Naive thymus-derived CD4-positive, alpha-beta T cell (primary cell): ENCODE measurements at regions not wholly inside any gene's neighbourhood (a gene's known extent, or its start where the extent isn't known, plus 50 kb on each side); places are given as distances from the start of the nearest gene placed in this dataset.

Experiments
- ATAC-seq: fragments of 150-1000 bp; cut with Tn5 transposase; 2 replicates; pipeline ENCODE4 v1.10.0; 2021; ENCODE audit warnings: mild to moderate bottlenecking, moderate library complexity
- CTCF ChIA-PET: fragments of 350-600 bp; sonication (Branson Sonifier 250); formaldehyde crosslinking; loops from one replicate; lab custom pipeline; 2021; ENCODE audit warnings: antibody characterized with exemption; lab: Charles Lee
- POLR2A ChIA-PET: fragments of 350-600 bp; sonication (Branson Sonifier 250); formaldehyde crosslinking; loops from one replicate; lab custom pipeline; 2021; ENCODE audit warnings: antibody characterized with exemption, inconsistent platforms; lab: Charles Lee
- DNase-seq, 9 donors: peaks; one replicate each; pipeline versions ENCODE4 v3.0.0 to v3.0.0-alpha.2; 2020 to 2022; ENCODE audit warnings: mixed read lengths in 1 of 9
- H3K27ac ChIP-seq: one replicate; pipeline ENCODE4 v1.7.0; 2013; ENCODE audit warnings: mild to moderate bottlenecking, low read depth, low read length, moderate library complexity
- H3K27me3 ChIP-seq, 2 donors: one replicate each; pipeline ENCODE4 v1.7.0; 2013; ENCODE audit warnings: low read length in 2 of 2, mild to moderate bottlenecking in 2 of 2, moderate library complexity in 2 of 2; ENCODE audit not compliant: control insufficient read depth in 2 of 2, insufficient read depth in 2 of 2
- H3K36me3 ChIP-seq, 3 experiments: 1 replicate in 2 of 3; 2 replicates in 1 of 3; pipeline ENCODE4 v1.7.0; 2013; ENCODE audit warnings: low read length in 3 of 3, mild to moderate bottlenecking in 3 of 3, moderate library complexity in 1 of 3; ENCODE audit not compliant: insufficient read depth in 3 of 3, control insufficient read depth in 2 of 3
- H3K4me1 ChIP-seq, 2 donors: one replicate each; pipeline ENCODE4 v1.7.0; 2013; ENCODE audit warnings: low read length in 2 of 2, mild to moderate bottlenecking in 2 of 2, moderate library complexity in 1 of 2; ENCODE audit not compliant: control insufficient read depth in 2 of 2, insufficient read depth in 2 of 2
- H3K4me3 ChIP-seq: 2 replicates; pipeline ENCODE4 v1.7.0; 2013; ENCODE audit warnings: mild to moderate bottlenecking, low read length
- H3K9me3 ChIP-seq, 3 experiments: 1 replicate in 2 of 3; 2 replicates in 1 of 3; pipeline ENCODE4 v1.7.0; 2013; ENCODE audit warnings: low read length in 3 of 3; ENCODE audit not compliant: control insufficient read depth in 2 of 3
- H3K27ac Mint-ChIP-seq, 9 donors: one replicate each; pipeline ENCODE4 v1.8.0; 2020 to 2022; ENCODE audit warnings: mixed read lengths in 9 of 9, mild to moderate bottlenecking in 8 of 9, moderate library complexity in 5 of 9, inconsistent platforms in 2 of 9
- H3K27me3 Mint-ChIP-seq, 5 donors: one replicate each; pipeline ENCODE4 v1.8.0; 2021 to 2022; ENCODE audit warnings: mixed read lengths in 5 of 5, mild to moderate bottlenecking in 1 of 5
- H3K36me3 Mint-ChIP-seq, 5 donors: one replicate each; pipeline ENCODE4 v1.8.0; 2020 to 2022; ENCODE audit warnings: mixed read lengths in 5 of 5, mild to moderate bottlenecking in 3 of 5, inconsistent platforms in 1 of 5
- H3K4me1 Mint-ChIP-seq, 7 donors: one replicate each; pipeline ENCODE4 v1.8.0; 2020 to 2022; ENCODE audit warnings: mixed read lengths in 7 of 7, mild to moderate bottlenecking in 3 of 7, inconsistent platforms in 1 of 7
- H3K4me3 Mint-ChIP-seq, 10 donors: one replicate each; pipeline ENCODE4 v1.8.0; 2020 to 2022; ENCODE audit warnings: mild to moderate bottlenecking in 10 of 10, mixed read lengths in 10 of 10, moderate library complexity in 6 of 10, inconsistent platforms in 2 of 10
- H3K9me3 Mint-ChIP-seq, 11 donors: one replicate each; pipeline ENCODE4 v1.8.0; 2020 to 2022; ENCODE audit warnings: mixed read lengths in 11 of 11, mild to moderate bottlenecking in 4 of 11, inconsistent platforms in 1 of 11, moderate library complexity in 1 of 11
- intact Hi-C, 2 donors: fragments of 100-400 bp; cut with micrococcal nuclease; formaldehyde crosslinking; loops; one replicate each; pipeline ENCODE4 v1.15.1; 2023

- Mint-ChIP-seq H3K9me3 (peaks cover 0 to 21% (median 5%) of the 10 kb centered on the region in 11 donors), H3K36me3 (no peaks in the 10 kb centered on the region), H3K27ac (no peak overlapping the region), H3K4me1 (no peaks in the 10 kb centered on the region), H3K4me3 (no peak overlapping the region), H3K27me3 (no peaks in the 10 kb centered on the region)
- H3K9me3 ChIP-seq = peaks cover 0 to 4% (median 0%) of the 10 kb centered on the region in 3 experiments
- no peaks in the 10 kb centered on the region for H3K27me3 ChIP-seq
- DNase-seq (no peak), ATAC-seq (no peak)
- H3K36me3 ChIP-seq = no peaks in the 10 kb centered on the region
- CTCF ChIA-PET = no interaction called here
- H3K4me1 ChIP-seq = no peaks in the 10 kb centered on the region
- H3K4me3 ChIP-seq = no peak overlapping the region
- POLR2A ChIA-PET = no interaction called here
- no peak overlapping the region for H3K27ac ChIP-seq
- intact Hi-C loops = no loop called here
Observed at GRCh38 chr4:60579335-60579734, 620.8 kb upstream of the ADGRL3 start.

DNA sequence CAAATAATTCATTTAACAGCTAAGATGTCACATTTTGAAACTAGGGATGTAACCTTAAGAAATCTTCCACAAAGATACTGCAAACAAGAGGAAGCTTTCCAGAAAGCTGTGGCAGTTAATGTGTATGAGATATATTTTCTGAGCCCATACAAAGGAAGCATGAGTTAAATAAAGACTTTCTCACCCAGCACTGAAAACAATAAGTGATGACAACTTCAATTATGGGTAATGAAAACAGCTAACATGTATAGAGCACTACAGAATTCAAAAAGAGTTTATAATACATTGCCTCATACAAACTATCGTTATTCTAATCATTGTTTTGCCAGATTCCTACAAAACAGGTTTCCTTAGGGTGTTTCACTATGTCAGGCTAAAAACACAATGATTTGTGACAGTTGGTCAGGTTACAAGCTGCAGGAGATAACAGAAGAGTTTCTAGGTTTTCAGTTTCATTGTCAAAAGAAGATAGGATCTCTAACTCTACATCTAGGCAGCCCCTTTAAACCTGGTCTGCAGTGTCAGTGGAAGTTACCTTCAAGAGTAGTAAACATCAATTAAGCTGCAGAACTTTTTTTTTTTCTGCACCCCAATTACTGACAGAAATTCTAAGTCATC, 618.1 kb upstream of the ADGRL3 start:
- no peaks in the 10 kb centered on the region for H3K27me3 ChIP-seq
- POLR2A ChIA-PET = no interaction called here

DNA sequence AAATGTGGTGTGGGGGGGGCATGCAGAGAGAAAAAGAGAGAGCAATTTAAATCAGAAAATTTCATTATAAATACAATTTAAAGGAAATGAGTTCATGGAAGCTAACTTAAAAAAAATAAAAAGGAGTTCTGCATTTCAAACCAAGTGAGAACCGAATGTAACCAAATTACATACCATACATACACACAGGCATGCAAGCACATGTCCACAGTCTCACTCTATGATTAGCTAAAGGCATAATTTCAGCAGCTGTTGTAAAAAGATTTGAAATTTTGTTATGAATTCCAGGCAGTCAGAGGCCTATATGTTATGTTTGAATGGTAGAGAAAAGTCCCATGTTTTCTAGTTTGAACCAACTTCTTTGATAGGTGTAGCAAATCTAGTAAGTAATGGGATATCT, 611.6 kb upstream of the ADGRL3 start:
- Histone ChIP-seq H3K4me3 (no peak overlapping the region), H3K27ac (no peak overlapping the region), H3K36me3 (no peaks in the 10 kb centered on the region), H3K4me1 (no peaks in the 10 kb centered on the region), H3K9me3 (no peaks in the 10 kb centered on the region), H3K27me3 (no peaks in the 10 kb centered on the region)
- H3K27ac Mint-ChIP-seq = no peak overlapping the region
- no peak overlapping the region for H3K4me3 Mint-ChIP-seq
- no peaks in the 10 kb centered on the region for H3K36me3 Mint-ChIP-seq
- intact Hi-C loops = no loop called here
- ATAC-seq (no peak), DNase-seq (no peak)
- H3K27me3 Mint-ChIP-seq = no peaks in the 10 kb centered on the region
- POLR2A ChIA-PET = no interaction called here
- peaks cover 0 to 18% (median 8%) of the 10 kb centered on the region in 11 donors for H3K9me3 Mint-ChIP-seq
- CTCF ChIA-PET = no interaction called here
- no peaks in the 10 kb centered on the region for H3K4me1 Mint-ChIP-seq

More for the DNA sequence above, 618.1 kb upstream of the ADGRL3 start:
- no peaks in the 10 kb centered on the region for H3K36me3 ChIP-seq
- no peak for ATAC-seq
- intact Hi-C loops = no loop called here
- DNase-seq = no peak
- Mint-ChIP-seq H3K9me3 (peaks cover 0 to 12% (median 4%) of the 10 kb centered on the region in 11 donors), H3K4me3 (no peak overlapping the region), H3K27ac (no peak overlapping the region), H3K27me3 (no peaks in the 10 kb centered on the region), H3K36me3 (no peaks in the 10 kb centered on the region), H3K4me1 (no peaks in the 10 kb centered on the region)
- CTCF ChIA-PET = no interaction called here
- peaks cover 0 to 4% (median 0%) of the 10 kb centered on the region in 3 experiments for H3K9me3 ChIP-seq
- no peak overlapping the region for H3K27ac ChIP-seq
- H3K4me1 ChIP-seq = no peaks in the 10 kb centered on the region
- H3K4me3 ChIP-seq = no peak overlapping the region

DNA sequence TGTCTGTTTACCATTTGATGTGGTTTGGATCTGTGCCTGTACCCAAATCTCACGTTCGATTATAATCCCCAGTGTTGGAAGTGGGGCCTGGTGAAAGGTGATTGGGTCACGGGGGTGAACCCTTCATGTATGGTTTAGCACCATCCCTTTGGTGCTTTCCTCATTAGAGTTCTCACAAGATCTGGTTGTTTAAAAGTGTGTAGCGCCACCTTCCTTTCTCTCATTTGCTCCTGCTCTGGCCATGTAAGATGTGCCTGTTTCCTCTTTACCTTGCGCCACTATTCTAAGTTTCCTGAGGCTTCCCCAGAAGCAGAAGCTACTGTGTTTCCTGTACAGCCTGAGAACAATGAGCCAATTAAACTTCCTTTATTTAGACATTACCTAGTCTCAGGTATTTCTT, 610.7 kb upstream of the ADGRL3 start:
- no peaks in the 10 kb centered on the region for H3K9me3 ChIP-seq
- H3K27me3 ChIP-seq = no peaks in the 10 kb centered on the region
- ChIA-PET CTCF (no interaction called here), POLR2A (no interaction called here)
- H3K27ac Mint-ChIP-seq = peak overlapping the region in 1 of 9 donors; percentile 27
- no peaks in the 10 kb centered on the region for H3K27me3 Mint-ChIP-seq
- H3K27ac ChIP-seq = no peak overlapping the region
- H3K4me1 Mint-ChIP-seq = no peaks in the 10 kb centered on the region
- intact Hi-C loops = no loop called here
- no peak overlapping the region for H3K4me3 ChIP-seq
- no peaks in the 10 kb centered on the region for H3K4me1 ChIP-seq
- no peak overlapping the region for H3K4me3 Mint-ChIP-seq
- DNase-seq (no peak), ATAC-seq (no peak)
- H3K36me3 Mint-ChIP-seq = no peaks in the 10 kb centered on the region
- no peaks in the 10 kb centered on the region for H3K36me3 ChIP-seq
- peaks cover 3 to 19% (median 8%) of the 10 kb centered on the region in 11 donors for H3K9me3 Mint-ChIP-seq

DNA sequence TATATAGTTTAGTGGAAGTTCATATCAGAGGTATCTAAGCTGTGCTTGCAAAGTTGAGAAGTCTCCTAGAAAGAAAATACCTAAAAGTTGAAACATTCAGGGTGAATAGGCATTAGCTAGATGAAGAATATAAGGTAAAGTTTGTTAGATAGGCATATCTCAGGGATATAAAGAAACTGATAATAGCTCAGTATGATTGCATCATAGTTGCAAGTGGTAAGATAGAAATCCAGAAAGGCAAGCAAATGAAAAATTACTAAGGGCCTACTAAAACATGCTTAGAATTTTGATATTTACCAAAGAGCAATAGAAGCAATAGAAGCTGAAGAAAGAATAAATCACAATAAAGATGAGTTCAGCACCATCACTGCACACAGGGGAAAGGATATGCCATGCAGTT, 610.0 kb upstream of the ADGRL3 start:
- H3K27ac Mint-ChIP-seq = no peak overlapping the region
- ATAC-seq = no peak
- POLR2A ChIA-PET = no interaction called here
- no peaks in the 10 kb centered on the region for H3K27me3 Mint-ChIP-seq
- peaks cover 3 to 21% (median 6%) of the 10 kb centered on the region in 11 donors for H3K9me3 Mint-ChIP-seq
- Histone ChIP-seq H3K27me3 (no peaks in the 10 kb centered on the region), H3K4me1 (no peaks in the 10 kb centered on the region), H3K9me3 (no peaks in the 10 kb centered on the region), H3K27ac (no peak overlapping the region), H3K36me3 (no peaks in the 10 kb centered on the region), H3K4me3 (no peak overlapping the region)
- H3K4me3 Mint-ChIP-seq = no peak overlapping the region
- intact Hi-C loops = no loop called here
- DNase-seq = no peak
- CTCF ChIA-PET = no interaction called here
- no peaks in the 10 kb centered on the region for H3K36me3 Mint-ChIP-seq
- H3K4me1 Mint-ChIP-seq = no peaks in the 10 kb centered on the region

DNA sequence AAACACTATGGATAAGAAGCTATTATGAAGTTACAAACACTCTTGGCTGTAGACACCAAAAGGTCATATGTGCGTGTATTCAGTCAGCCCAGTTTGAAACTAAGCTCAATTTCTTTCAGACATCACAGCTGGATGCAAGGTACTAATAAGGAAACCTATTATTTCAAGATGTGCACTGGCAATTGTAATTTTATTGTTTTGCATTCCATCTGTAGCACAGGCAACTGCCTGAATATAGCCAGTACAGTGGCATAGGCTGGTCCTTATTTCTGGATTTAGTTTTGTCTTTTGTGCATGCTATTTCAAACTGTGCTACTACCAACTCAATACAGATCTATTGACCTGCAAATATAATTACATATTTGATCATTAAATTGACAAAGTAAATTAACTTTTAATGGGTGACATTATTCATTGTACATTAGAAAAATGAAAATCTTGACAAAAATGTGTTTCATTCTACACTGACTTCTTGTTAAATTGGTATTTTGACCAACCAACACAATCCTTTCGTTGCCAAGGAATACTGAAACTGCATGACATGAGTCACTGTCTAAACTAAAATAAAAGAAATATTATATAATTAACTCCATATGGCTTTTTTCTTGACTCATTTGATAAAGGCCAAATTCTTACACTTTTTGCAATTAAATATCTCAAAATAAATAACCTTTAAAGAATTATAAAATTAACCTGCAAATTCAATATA, 594.3 kb upstream of the ADGRL3 start:
- ATAC-seq = no peak
- no peaks in the 10 kb centered on the region for H3K36me3 ChIP-seq
- ChIA-PET CTCF (no interaction called here), POLR2A (no interaction called here)
- no peak for DNase-seq
- H3K27ac Mint-ChIP-seq = no peak overlapping the region
- H3K27me3 ChIP-seq = no peaks in the 10 kb centered on the region
- intact Hi-C loops = no loop called here
- H3K4me3 Mint-ChIP-seq = no peak overlapping the region
- no peak overlapping the region for H3K27ac ChIP-seq
- no peaks in the 10 kb centered on the region for H3K27me3 Mint-ChIP-seq
- no peaks in the 10 kb centered on the region for H3K9me3 ChIP-seq
- no peaks in the 10 kb centered on the region for H3K4me1 Mint-ChIP-seq
- no peaks in the 10 kb centered on the region for H3K36me3 Mint-ChIP-seq
- no peaks in the 10 kb centered on the region for H3K4me1 ChIP-seq
- H3K9me3 Mint-ChIP-seq = peaks cover 0 to 18% (median 12%) of the 10 kb centered on the region in 11 donors
- no peak overlapping the region for H3K4me3 ChIP-seq
